ENCODE measurements at regions not wholly inside any gene's neighbourhood (a gene's known extent, or its start where the extent isn't known, plus 50 kb on each side); places are given as distances from the start of the nearest gene placed in this dataset.
"Not testable (repeated sequence)": the region's sequence is repeated elsewhere in the genome, so short reads cannot be mapped to it uniquely, and the experiment has no call there.

DNA sequence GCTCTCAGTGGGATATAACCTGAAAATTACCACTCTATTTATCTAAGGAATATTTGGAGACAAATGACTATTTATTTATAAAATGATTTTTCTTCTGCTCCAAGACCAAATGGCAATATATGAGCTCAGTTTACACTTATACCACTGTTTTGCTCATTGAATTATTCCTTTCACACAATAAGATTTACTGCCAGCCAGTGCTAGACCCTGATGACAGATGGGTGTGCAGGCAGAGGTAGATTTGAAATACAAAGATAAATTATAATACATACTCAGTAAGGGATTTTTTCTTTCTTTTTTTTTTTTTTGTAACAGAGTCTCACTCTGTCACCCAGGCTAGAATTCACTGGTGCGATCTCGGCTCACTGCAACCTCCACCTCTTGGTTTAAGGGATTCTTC is 980.3 kb downstream of the EPHA3 start:
- no peak for DNase-seq

DNA sequence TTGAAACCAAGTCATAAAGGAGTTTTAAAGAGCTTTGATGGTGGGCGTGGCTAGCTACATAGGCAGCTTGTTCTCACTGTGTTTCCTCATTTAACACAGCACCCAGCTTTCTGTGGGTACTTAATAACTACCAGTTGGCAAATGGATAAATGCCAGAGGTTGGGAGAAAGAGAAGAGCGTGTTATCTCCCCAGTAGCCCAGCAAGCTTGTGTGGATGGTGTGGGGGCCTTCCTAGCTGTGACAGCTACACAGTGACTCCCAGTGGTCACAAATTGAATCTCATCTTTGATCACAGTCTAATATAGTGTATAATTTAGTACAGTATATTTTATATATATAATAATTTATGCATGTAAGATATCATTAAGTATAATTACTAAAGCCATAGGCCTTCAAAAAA is 984.1 kb downstream of the EPHA3 start:
- no peak for DNase-seq

GRCh38 chr3:90092994-90093393 is 985.6 kb downstream of the EPHA3 start:
- DNase-seq: no peak

GRCh38 chr3:90095811-90096210 is 988.4 kb downstream of the EPHA3 start:
- no peak for DNase-seq

DNA sequence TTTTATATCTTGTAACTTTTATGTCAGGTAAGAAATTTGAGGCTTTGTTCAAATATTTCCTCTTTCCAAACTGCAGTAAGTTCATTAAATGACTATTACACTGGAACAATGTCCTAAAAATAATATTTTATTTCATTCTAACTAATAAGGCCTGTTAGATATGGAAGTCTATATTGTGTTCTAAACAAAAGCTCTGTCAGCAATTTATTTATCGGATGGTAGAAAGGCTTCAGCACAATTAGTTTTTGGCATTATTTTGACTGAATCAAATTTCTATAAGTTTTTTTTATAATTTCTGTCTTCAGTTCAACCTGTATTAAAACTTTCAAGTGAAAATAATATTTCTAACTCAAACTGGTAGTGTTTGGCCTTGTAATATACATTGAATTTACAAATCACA is 992.1 kb downstream of the EPHA3 start:
- no peak for DNase-seq

- no peak for DNase-seq
Observed at GRCh38 chr3:90102146-90102545, 994.7 kb downstream of the EPHA3 start.

- DNase-seq: no peak
Observed at GRCh38 chr3:90121326-90121725, 1013.9 kb downstream of the EPHA3 start.

- no peak for DNase-seq
Observed at GRCh38 chr3:90128391-90128790, 1021.0 kb downstream of the EPHA3 start.

DNA sequence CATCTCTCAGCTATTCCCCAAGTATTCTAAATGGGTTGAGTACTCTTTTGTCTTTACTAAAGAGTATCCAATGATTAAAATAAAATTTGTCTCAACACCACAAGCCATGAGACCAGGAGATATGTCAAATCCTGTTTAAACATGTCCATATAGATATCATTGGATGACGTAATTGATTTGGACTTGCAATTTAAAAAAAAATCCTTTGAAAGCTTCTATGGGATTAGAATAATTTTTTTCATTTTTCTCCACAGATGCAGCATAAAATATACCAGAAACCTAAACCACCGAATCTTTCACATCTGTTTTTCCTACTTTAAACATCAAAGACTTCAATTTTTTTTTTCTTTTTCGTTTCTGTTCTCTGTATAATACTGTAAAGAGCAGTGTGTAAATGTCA is 1022.3 kb downstream of the EPHA3 start:
- DNase-seq: no peak

- DNase-seq: no peak
Observed at GRCh38 chr3:90132197-90132596, 1024.8 kb downstream of the EPHA3 start.

- DNase-seq: no peak
Observed at GRCh38 chr3:90134090-90134489, 1026.7 kb downstream of the EPHA3 start.

GRCh38 chr3:90136456-90137191 is 1029.2 kb downstream of the EPHA3 start:
- no peak for DNase-seq

GRCh38 chr3:90145094-90145860 is 1037.9 kb downstream of the EPHA3 start:
- DNase-seq: no peak

- DNase-seq: no peak
Observed at GRCh38 chr3:90180096-90180495, 1072.7 kb downstream of the EPHA3 start.

- DNase-seq: no peak
Observed at GRCh38 chr3:90180543-90180942, 1073.1 kb downstream of the EPHA3 start.

GRCh38 chr3:90182291-90182976 is 1075.0 kb downstream of the EPHA3 start:
- DNase-seq: not testable (repeated sequence)

DNA sequence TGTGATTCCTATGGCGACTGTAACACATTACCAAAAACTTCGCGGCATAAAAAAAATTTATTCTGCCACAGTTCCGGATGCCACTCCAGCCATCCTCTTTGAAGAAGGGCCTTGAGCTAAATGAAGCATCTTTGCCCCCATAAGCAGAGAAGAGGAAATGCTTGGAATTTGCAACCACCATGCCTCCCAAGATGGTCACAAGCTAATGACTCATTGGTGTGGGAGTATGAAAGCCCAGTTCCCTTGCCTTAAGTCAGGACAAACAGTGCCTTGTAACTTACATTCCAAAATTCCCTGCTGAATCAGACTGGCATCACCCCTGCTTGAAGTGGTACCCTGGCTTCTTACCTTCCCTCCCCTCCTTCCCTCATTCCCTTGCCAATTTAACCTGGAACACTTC is 1077.4 kb downstream of the EPHA3 start:
- DNase-seq: no peak

DNA sequence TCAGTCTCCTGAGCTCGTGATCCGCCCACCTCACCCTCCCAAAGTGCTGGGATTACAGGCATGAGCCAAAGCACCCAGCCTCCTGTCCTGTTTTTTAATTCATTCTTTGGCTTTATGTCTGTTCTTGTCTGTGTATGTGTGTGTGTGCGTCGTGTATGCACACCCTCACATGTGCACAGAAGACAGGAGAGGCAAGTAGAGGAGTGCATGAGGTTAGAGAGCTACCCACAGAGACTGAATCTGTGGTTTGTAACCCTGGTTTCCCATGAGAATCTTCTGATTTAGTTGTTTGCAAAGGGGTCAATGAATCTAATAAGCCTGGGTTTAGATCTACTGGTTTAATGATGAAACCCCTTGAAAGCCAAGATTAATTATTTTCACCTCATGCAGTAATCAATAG is 1090.0 kb downstream of the EPHA3 start:
- DNase-seq: not testable (repeated sequence)

GRCh38 chr3:90202931-90203330 is 1095.5 kb downstream of the EPHA3 start:
- DNase-seq: not testable (repeated sequence)

DNA sequence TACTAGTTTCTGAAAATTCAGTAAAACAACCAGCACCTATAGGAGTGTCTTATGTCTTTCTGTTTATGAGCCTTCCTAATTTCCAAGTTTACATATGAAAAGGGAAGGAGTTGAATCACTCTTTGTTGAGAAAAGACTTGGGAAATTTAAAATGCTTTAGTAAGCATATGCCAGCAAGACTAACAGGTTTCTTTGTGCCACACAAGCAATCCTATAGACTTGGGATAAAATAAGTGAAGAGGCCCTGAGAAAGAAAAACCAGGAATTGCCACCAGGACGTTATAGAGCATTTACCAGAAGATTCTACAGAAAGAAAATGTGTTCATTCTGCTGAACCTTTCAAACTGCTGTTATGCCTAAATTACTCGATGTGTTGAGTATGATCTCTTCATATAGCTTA is 1099.1 kb downstream of the EPHA3 start:
- DNase-seq: not testable (repeated sequence)

GRCh38 chr3:90207353-90208097 is 1100.1 kb downstream of the EPHA3 start:
- DNase-seq: not testable (repeated sequence)

GRCh38 chr3:90221900-90222299 is 1114.5 kb downstream of the EPHA3 start:
- no peak for DNase-seq

DNA sequence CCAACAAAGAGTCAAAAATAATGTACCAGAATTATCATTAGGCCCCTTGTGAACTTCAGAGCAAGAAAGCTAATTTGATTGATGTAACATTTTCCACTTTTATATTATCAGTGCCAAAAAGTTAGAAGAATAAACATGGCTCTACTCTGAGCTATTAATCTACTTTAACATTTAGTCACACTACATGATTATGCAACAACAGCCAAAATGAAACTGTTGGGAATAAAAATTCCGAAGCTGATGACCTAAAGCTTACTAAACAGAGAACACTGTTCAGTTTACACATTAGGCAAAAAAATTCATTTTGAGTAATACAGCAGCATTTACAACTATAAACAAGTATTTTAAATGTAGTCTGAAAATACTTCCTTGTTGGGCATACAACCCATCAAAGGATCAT is 1134.1 kb downstream of the EPHA3 start:
- no peak for DNase-seq
